Lower leg skin (tissue), 4 donors: ENCODE measurements at regions not wholly inside any gene's neighbourhood (a gene's known extent, or its start where the extent isn't known, plus 50 kb on each side); places are given as distances from the start of the nearest gene placed in this dataset.

Source experiments
- DNase-seq, 2 donors: peaks; one replicate each; pipeline ENCODE4 v3.0.0-alpha.2; 2019; ENCODE audit warnings: low spot score in 2 of 2
- H3K4me3 ChIP-seq: fragments of 200-600 bp; sonication (generic); 2 replicates; pipeline ENCODE4 v1.5.1; 2017; ENCODE audit warnings: mild to moderate bottlenecking, low read depth; ENCODE audit not compliant: poor library complexity, severe bottlenecking
- POLR2A ChIP-seq, 2 donors: fragments of 450-650 bp; IDR thresholded peaks; one replicate each; pipeline ENCODE4 v1.6.1; 2016 to 2017; ENCODE audit warnings: antibody characterized with exemption in 2 of 2, mild to moderate bottlenecking in 1 of 2, moderate library complexity in 1 of 2
- WGBS, 2 donors: methylation state at CpG; one replicate each; pipeline ENCODE4 v1.1.5; 2018; 5-methylcytosine and 5-hydroxymethylcytosine counted together
- intact Hi-C: fragments of 100-400 bp; cut with DNase I; formaldehyde crosslinking; loops from one replicate; pipeline ENCODE4 v1.15.0; 2023; ENCODE audit warnings: low total_unique reads
- TF ChIP-seq, protein P1 (sequence below), 3 donors: fragments of 450-650 bp; IDR thresholded peaks; one replicate each; pipeline ENCODE4 v1.5.1; 2016; ENCODE audit warnings: antibody characterized with exemption in 3 of 3, mild to moderate bottlenecking in 3 of 3, moderate library complexity in 2 of 3

DNA sequence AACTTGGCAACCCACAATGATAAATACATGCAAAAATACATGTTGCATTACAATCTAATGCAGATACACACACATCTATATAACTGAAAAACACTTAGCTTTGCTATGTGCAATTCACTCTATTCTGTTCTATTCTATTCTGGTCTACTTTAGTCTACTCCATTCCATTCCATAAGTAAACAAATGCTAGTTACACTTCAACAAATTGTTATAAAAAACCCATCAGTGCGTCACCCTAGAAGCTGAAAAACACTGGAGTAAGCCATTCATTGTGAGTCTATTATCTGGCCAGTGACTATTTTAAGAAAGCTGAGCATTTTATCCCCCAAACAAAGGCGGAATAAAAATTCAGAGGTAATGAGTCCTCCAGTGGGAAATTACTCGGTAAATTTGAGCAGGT lies 315.7 kb upstream of the EPHA7 start:
- TF ChIP-seq, protein P1, sequence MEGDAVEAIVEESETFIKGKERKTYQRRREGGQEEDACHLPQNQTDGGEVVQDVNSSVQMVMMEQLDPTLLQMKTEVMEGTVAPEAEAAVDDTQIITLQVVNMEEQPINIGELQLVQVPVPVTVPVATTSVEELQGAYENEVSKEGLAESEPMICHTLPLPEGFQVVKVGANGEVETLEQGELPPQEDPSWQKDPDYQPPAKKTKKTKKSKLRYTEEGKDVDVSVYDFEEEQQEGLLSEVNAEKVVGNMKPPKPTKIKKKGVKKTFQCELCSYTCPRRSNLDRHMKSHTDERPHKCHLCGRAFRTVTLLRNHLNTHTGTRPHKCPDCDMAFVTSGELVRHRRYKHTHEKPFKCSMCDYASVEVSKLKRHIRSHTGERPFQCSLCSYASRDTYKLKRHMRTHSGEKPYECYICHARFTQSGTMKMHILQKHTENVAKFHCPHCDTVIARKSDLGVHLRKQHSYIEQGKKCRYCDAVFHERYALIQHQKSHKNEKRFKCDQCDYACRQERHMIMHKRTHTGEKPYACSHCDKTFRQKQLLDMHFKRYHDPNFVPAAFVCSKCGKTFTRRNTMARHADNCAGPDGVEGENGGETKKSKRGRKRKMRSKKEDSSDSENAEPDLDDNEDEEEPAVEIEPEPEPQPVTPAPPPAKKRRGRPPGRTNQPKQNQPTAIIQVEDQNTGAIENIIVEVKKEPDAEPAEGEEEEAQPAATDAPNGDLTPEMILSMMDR (IDR thresholded peaks at IDR 0.05), result no peak
- TF ChIP-seq POLR2A (IDR thresholded peaks at IDR 0.05), result no peak
- no peak overlapping the region for H3K4me3 ChIP-seq
- DNase-seq, result no peak
- 89 to 92% methylated on average over 3 of the region's 3 CpGs for WGBS, 2 donors
- intact Hi-C loops, result no loop called here

- no peak overlapping the region for H3K4me3 ChIP-seq
- DNase-seq, result no peak
- intact Hi-C loops, result no loop called here
- TF ChIP-seq, protein P1 (IDR thresholded peaks at IDR 0.05), result no peak
- TF ChIP-seq POLR2A (IDR thresholded peaks at IDR 0.05), result no peak
- 93 to 97% methylated on average over 1 of the region's 1 CpG for WGBS, 2 donors
Observed at GRCh38 chr6:93731306-93731705, 311.9 kb upstream of the EPHA7 start.

DNA sequence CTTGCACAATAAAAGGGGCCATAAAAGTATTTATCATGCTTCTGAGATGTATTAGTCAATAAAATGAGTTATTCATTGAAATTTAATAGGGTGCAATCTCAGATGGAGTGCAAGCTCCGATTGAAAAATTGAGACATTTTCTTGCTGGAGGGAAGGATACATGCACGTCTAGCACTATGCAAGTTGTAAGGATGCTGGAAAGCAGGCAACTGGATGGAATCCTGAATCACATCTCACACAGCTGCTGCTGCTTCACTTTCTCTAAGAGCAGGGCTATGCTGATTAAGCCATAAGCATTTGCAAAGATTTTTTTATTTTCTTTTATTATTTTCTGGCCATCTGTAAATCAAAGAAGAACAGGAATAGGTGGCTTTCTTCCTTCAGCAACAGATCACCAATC lies 308.8 kb upstream of the EPHA7 start:
- intact Hi-C loops, result no loop called here
- 42 to 49% methylated on average over 2 of the region's 2 CpGs for WGBS, 2 donors
- TF ChIP-seq, protein P1 (IDR thresholded peaks at IDR 0.05), result no peak
- TF ChIP-seq POLR2A (IDR thresholded peaks at IDR 0.05), result no peak
- H3K4me3 ChIP-seq, result no peak overlapping the region
- no peak for DNase-seq

GRCh38 chr6:93727447-93727846 lies 308.1 kb upstream of the EPHA7 start:
- intact Hi-C loops, result no loop called here

GRCh38 chr6:93721386-93722048 lies 302.2 kb upstream of the EPHA7 start:
- intact Hi-C loops, result no loop called here
- no peak for DNase-seq
- TF ChIP-seq POLR2A (IDR thresholded peaks at IDR 0.05), result no peak
- TF ChIP-seq, protein P1 (IDR thresholded peaks at IDR 0.05), result no peak
- 81 to 88% methylated on average over 3 of the region's 3 CpGs for WGBS, 2 donors
- H3K4me3 ChIP-seq, result no peak overlapping the region

More at GRCh38 chr6:93727447-93727846, 308.1 kb upstream of the EPHA7 start:
- DNase-seq, result no peak
- WGBS, 2 donors, result 47 to 48% methylated on average over 3 of the region's 3 CpGs
- no peak for TF ChIP-seq POLR2A (IDR thresholded peaks at IDR 0.05)
- TF ChIP-seq, protein P1 (IDR thresholded peaks at IDR 0.05), result no peak
- H3K4me3 ChIP-seq, result no peak overlapping the region

DNA sequence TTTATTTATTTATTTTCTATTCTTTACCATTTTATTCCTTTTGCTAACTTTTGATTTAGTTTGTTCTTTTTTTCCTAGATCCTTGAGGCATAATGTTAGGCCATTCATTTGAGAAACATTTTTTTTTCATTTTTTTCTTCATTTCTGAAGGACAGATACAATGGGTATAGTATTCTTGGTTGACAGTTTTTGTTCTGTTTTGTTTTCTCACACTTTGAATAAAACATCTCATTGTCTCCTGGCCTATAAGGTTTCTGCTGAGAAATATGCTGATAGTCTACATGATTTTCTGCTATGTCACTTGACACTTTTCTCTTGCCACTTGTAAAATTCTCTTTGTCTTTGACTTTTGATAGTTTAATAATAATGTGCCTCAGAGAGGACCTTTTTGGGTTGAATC lies 294.6 kb upstream of the EPHA7 start:
- intact Hi-C loops, result no loop called here
- TF ChIP-seq POLR2A (IDR thresholded peaks at IDR 0.05), result no peak
- TF ChIP-seq, protein P1 (IDR thresholded peaks at IDR 0.05), result no peak
- no peak for DNase-seq
- no peak overlapping the region for H3K4me3 ChIP-seq
